Skin of body (tissue), 1 donor: ENCODE measurements at regions not wholly inside any gene's neighbourhood (a gene's known extent, or its start where the extent isn't known, plus 50 kb on each side); places are given as distances from the start of the nearest gene placed in this dataset.
"Not testable (repeated sequence)": the region's sequence is repeated elsewhere in the genome, so short reads cannot be mapped to it uniquely, and the experiment has no call there.

Experiments
- DNase-seq: peaks from one replicate; lab custom pipeline; 2025; lab: John Stamatoyannopoulos, UW

- no peak for DNase-seq
These were observed 125.0 kb downstream of the URI1 start for GRCh38 chr19:30066781-30067759.

DNA sequence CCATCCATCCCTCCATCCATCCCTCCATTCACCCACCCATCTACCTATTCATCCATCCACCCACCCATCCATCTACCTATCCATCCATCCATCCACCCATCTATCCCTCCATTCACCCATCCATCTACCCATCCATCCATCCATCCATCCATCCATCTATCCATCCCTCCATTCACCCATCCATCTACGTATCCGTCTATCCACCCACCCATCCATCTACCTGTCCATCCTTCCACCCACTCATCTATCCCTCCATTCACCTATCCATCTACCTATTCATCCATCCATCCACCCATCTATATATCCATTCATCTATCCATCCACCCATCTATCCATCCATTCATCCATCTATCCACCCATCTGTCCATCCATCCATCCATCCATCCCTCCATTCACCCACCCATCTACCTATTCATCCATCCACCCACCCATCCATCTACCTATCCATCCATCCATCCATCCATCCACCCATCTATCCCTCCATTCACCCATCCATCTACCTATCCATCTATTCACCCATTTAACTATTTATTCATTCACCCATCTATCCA lies 126.0 kb downstream of the URI1 start:
- not testable (repeated sequence) for DNase-seq

- no peak for DNase-seq
These were observed 126.7 kb downstream of the URI1 start for GRCh38 chr19:30068528-30069395.

DNA sequence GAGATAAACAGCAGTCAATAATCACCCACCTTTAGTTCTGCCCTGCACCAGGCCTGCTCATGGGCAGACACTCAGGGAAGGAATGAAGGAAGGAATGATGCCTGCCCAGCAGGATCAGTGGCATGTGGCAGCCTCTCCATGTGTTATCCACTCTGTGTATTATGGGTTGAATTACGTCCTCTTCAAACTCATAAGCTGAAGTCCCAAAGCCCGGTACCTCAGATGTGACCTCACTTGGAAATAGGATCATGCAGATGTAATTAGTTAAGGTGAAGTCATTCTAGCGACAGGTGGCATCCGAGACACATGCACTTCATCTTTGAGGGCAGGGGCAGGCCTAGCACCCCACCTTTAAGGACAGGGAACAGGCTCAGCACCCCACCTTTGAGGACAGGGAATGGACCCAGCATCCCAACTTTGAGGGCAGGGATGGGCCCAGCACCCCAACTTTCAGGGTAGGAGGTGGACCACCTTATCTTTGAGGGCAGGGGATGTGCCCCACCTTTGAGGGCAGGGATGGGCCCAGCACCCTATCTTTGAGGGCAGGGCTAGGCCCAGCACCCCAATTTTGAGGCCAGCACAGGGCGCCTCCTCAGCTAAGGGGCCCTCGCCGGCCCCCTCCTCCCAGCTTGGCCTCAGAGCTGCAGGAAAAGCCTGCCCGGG lies 127.6 kb downstream of the URI1 start:
- no peak for DNase-seq

DNA sequence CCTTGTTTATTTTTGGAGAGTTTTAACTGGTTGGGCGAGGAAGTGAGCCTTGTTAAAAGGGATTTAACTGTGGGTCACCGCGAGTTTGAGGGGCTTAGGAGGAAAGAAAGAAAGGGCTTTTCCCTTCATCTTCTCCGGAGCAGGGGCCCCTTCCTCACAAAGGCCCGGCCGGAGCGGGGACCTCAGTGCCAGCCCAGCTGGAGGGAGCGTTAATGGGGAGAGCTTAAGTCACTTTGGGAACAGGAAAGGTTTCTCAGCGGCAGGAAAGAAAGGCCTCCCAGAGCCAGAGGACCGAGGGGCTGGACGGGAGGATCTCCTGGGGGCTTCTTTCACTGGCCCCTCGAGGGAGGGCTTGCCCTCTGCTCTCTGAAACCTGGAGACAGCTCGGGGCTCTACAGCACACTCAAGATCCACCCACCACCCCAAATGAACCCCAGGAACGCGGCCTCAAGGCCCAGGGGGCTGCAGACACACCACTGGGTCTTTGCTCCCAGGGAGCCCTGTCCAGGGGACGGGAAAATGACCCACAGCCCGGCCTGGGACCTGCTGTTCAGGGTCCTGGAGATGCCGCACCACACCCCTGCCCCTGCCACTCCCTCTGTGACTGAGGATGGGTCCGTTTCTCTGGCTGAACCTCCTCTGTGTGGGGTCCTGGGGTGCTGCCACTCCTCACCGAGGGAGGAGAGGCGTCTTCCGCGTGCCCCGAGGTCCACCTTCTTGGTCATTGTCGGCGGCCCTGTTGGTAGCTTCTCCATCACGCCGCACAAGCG lies 128.3 kb downstream of the URI1 start:
- DNase-seq = no peak

GRCh38 chr19:30070968-30071632 lies 129.1 kb downstream of the URI1 start:
- DNase-seq = no peak

GRCh38 chr19:30071871-30072270 lies 129.8 kb downstream of the URI1 start:
- DNase-seq = no peak

DNA sequence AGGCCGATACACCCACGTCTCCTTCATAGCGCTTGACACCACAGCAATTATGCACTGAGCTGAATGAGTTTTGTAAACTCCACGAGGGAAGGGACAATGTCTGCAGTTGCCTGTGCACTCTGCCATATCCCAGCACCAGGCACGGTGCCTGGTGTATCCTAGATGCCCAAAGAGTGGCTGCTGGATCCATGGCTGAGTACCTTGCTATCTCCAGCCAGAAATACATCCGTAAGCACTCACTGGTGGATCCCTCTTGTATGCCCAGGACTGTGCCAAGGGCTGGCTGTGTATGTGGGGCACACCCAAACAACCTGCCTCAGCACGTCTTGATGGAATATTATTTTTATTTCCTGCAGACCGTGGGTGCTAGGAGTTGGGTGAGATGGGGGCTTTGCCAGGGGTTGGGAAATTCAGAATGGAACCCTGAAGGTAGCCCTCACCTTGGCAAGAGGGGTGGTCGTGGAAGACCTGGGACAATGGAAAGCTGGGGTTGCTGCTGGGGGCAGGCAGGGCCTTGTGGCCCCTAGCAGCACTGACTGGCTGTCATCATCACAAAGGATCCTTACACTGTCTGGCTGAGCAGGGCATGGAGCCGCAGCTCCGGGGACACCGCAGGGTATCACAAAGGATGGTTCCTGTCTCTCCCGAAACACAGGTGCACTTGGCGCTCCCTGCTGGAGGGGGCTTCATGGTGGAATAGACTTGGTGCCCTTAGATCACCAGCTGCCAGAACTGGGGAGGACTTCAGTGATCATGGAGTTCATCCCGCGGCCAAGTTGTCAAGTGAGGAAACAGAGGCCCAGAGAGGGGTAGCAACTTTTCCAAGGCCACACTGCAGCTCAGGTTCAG lies 131.3 kb downstream of the URI1 start:
- no peak for DNase-seq

DNA sequence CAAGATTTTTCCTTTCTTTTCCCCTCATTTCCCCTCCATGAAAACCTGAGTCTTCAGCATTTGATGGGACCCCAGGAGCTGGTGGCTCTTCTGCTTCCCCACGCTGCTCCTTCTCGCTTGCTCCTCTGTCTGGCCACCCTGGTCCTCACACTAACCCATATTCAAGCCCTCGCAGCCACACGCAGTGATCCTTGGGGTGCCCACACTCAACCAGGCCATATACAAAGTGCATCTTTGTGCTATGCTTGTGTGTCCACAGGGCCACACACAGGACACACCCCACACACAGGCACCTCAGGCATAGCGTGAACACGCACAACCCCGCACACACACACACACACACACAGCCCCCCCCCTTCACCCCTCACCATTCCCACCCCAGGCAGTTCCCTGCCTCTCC lies 132.1 kb downstream of the URI1 start:
- DNase-seq = no peak

DNA sequence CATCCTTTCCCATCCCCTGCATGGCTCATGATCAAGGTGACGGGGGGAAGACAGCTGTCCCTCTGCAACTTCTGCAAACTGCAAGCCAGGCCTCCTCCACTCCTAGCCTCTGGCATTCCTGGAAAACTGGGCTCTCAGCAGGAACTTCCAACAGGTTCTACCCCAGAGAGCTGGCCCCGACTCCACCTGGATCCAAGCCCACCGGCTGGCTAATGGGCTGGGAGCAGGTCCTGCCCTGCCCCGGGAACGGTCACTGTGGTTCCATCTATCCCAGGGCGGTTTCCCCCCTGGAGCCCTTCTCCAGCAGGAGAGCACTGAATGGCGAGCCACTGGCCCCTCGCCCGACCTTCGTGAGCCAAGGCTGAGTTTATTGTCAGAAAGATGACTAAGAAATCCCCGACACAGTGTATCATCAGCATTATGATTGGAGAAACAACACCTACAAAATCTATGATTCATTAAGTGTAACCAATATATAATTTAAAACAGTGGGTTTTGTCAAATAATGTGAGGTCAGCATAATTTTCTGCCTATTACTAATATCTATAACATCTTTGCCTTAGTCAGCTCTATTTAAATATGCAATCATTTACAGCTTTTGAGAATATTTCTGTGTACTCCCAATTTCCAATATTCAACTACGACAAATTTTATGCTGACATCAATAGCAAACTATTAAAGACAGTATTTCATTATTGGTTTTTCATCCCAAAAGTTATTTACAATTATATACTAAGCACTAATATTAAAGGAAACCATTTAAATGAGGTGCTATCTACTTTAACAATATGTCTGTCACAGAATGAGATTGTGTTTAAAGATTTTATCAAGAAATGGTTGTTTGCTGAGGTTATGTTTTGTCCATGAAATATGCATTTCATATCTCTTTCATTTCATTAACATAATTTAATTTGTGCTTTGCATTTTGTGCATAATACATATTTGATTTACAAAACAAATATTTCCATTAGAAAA lies 133.0 kb downstream of the URI1 start:
- no peak for DNase-seq

DNA sequence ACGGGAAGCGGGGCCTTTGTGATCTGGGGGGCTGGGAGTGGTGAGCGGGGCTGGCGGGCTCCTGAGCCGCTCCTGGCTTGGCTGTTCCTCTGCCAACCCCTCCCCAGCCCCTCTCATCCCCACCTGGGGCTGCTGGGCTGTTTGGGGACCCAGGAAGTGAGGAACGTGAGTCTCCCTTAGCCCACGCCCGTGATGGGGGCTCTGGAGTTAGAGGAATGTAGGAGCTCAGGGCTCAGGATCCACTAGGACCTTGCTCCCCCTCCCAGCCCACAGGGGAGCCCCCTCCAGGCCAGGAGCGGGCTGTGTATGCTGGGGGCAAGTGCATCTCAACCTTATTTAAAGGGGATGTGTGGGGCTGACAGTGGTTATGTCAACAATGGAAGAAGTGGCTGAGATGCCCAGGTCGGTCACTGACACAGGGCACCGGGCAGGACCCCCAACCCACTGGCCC lies 134.1 kb downstream of the URI1 start:
- no peak for DNase-seq

GRCh38 chr19:30076751-30077670 lies 135.0 kb downstream of the URI1 start:
- no peak for DNase-seq

DNA sequence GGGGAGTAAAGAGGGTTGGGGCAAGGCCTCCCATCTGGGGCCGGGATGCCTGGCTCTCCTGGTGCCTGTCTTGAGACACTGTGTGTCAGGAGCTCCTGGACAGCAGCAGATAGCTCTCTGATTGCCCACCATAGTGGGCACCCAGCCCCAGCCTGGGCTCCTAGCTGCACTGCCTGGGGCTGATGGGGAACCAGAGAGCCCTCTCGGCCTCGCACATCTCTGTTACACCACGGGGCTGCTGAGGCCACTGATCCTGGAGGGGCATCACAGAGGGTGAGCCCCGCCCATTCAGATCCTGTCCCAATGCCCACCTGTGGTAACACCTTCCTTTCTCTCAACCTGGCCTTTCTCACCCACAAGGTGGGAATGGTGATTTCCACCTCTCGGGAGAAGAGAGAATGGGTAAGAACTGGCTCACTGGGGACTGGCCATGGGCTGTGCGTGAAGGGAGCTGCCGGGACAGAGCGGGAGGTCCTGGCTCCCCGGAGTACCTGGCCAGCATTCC lies 135.9 kb downstream of the URI1 start:
- no peak for DNase-seq

DNA sequence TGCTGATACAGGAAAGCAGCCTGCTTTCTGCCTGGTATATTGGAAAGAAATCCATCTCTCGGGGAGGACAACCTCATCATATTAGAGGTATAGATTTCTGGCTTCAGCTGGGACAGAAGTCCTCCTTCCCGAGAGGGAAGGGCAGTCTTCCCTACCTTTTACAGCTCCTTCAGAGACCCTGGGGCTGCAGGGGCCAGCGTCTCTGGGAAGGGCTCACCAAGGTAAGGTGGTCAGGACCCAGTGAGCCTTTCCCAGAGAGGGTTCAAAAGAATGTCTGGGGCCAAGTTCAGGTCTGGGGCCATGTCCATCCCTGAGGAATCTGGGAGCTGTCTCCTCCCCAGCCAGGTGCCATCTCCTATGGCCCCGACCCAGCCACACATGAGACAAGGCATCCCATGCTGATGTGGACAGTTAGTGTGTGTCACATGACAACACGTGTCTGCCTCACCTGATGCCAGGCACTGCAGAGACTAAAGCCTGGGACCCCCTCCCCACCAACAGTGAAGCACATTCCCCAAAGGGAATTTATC lies 136.4 kb downstream of the URI1 start:
- DNase-seq = no peak

GRCh38 chr19:30079200-30079599 lies 137.2 kb downstream of the URI1 start:
- DNase-seq = no peak

- no peak for DNase-seq
These were observed 140.1 kb downstream of the URI1 start for GRCh38 chr19:30082168-30082567.
